ENCODE measurements at regions not wholly inside any gene's neighbourhood (a gene's known extent, or its start where the extent isn't known, plus 50 kb on each side); places are given as distances from the start of the nearest gene placed in this dataset.
"Not testable (repeated sequence)": the region's sequence is repeated elsewhere in the genome, so short reads cannot be mapped to it uniquely, and the experiment has no call there.

DNA sequence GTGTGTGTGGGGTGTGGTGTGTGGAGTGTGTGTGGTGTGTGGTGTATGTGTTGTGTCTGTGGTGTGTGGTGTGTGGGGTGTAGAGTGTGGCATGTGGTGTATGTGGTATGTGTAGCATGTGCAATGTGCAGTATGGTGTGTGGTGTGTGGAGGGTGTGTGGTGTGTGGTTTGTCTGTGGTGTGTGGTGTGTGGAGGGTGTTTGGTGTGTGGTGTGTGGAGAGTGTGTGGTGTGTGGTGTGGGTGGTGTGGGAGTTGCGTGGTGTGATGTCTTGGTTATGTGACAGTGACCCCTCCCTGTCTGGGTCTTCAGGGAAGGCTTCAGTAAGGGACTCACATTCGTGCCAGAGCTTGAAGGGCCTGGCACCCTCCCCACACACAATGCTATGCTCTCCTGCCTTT is 718.2 kb upstream of the SOX11 start:
- no peak for DNase-seq

DNA sequence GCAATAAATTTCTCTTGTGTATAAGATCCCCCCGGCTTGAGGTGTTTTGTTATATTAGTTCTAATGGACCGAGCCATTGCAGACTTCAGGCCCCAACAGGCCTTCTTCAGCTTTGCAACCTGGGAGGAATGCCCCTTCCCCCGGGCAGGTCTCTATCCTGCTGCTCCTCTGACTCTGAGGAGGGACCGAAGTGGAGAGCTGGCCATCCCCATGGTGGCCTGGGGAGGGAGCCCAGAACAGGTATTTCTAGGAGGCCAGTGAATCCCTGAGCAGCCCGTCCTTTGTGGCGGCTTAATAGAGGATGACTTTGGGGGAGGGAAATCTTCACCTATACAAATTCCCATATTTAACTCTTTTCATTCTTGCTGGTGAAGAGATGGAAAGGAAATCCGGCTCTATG is 715.8 kb upstream of the SOX11 start:
- DNase-seq, result no peak

DNA sequence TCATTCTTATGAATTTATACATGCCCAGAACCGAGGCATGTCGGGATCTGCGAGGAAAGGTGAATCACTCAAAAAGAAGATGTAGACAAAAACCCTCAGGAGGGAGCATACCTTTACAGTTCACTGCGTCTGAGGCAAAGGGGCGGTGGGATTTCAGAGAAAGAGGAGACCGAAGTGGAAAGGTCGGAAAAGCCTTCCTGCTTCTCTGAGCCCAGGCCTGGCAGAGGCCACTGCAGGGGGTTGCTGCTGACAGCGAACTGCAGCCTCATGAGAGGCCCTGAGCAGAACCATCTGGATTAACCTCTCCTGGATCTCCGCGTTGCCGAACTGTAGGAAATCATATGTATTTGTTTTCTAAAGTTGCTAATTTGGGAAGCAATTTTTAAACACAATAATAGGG is 713.1 kb upstream of the SOX11 start:
- DNase-seq, result no peak

DNA sequence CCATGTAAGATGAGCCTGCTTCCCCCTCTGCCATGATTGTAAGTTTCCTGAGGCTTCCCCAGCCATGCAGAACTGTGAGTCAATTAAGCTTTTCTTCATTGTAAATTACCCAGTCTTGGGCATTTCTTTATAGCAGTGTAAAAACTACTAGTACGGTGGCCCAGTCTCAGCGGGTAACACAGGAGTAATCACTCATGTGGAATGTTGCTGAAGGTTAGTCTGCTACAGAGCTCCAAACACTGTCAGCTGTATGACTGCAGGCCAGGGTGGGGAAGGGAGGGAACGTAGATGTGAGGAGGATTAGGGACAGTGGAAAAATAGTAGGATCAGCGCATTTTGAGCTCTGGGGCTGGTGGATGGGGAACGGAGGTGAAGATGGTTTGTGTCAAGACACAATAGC is 711.2 kb upstream of the SOX11 start:
- DNase-seq, result no peak

DNA sequence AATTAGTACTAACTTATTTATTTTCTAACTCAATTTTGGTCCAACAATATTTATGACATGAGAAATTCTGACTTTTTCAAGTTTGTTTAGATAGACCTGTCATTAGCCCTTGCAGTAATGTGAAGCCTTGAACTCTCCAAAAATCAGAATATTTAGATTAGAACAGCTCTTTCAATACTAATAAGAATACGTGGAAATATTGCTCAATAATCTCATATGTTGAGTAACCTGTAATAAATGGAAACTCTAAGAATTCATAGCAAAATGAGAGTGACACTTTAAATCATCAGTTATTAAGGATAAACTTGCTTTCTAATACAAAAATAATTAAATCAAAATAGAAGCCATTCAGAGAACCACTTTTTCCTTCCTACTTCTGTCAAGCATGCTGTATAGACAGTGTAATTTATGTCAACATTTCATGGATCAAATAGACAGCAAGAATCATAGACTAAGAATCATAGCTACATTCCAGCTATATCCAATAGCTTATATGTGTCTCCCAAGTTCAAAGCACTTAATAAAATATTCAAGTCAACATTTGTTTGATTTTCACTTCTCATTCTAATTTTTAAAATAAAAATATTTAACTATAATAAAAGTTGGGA is 710.3 kb upstream of the SOX11 start:
- no peak for DNase-seq

DNA sequence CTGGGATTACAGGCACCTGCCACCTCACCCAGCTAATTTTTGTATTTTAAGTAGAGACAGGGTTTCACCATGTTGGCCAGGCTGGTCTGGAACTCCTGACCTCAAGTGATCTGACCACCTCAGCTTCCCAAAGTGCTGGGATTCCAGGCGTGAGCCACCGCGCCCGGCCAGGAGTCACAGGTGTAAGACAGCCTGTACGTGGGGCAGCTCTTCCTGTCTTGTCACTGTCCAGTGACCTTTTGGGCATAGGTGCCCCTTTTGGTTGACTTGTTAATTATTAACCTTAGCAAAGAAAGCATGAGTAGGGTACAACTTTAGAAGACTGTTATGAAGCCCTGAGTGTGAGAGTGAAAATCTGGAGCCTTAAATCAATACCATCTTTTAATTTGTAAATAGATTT is 703.7 kb upstream of the SOX11 start:
- not testable (repeated sequence) for DNase-seq

DNA sequence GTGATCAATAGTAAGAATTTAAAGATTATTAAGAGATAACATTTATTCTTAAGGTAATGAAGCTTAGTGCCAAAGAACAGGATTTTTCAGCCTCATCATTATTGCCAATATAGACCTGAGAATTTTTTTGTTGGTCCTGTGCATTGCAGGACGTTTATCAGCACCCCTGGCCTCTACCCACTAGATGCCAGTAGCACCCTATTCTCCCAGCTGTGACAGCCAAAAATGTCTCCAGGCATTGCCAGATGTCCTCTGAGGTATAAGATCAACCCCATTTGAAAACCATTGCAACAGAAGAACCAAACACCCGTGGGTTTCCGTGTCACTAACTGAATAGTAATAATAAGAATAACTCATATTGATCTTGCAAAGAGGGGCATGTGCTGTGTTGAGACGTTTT is 700.0 kb upstream of the SOX11 start:
- no peak for DNase-seq

DNA sequence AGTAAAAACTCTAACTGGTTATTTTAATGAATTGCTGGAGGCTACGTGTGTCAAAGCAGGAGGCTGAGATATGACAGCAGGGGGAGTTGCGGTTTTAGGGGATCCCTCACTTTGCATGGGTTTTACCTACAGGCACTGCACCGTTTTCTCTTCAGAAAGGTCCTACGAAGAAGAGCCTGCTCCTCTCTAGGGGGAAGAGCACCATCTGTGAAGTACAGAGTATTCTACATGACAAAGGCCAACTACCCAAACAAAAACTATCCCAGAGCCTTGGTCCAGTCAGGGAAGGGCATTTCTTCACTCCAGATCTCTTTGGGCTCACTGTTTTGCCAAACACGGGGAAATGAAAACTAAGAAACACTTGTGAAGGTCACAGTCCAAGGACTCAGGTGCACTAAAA is 696.7 kb upstream of the SOX11 start:
- DNase-seq, result no peak

DNA sequence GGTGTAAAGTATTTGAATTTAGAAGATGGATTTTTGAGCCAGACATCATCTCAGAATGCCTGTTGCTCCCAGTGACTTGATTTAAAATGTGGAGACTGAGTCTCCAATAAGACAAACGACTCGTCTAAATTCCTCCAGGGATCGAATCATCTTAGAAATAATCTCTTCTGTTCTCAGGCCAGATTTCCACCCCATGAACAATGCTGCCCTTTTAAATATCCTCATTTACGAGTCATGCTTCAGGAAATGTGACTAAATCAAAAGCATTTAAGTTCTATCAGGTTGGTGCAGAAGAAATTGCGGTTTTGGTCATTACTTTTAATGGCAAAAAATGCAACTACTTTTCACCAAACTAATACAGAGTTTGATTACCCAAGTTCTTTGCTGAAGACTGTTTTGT is 684.6 kb upstream of the SOX11 start:
- no peak for DNase-seq

DNA sequence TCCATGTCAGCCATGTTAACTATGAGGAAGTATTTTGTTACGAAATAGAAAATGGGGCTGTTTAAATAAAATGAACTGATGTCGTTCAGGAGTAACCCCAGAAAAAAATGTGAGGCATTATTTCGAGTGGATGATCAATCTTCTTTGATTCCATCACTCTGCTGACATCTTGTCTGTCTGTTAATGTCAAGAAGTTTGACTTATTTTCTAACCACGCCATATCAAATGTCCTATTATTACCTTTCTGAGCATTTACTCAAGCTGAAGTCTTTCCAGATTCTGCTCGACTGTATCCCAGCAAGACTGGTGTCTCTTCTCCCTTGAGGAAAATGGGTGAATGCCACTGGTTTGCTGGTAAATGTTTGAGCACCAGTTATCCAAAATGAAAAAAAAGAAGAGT is 672.9 kb upstream of the SOX11 start:
- DNase-seq, result no peak

DNA sequence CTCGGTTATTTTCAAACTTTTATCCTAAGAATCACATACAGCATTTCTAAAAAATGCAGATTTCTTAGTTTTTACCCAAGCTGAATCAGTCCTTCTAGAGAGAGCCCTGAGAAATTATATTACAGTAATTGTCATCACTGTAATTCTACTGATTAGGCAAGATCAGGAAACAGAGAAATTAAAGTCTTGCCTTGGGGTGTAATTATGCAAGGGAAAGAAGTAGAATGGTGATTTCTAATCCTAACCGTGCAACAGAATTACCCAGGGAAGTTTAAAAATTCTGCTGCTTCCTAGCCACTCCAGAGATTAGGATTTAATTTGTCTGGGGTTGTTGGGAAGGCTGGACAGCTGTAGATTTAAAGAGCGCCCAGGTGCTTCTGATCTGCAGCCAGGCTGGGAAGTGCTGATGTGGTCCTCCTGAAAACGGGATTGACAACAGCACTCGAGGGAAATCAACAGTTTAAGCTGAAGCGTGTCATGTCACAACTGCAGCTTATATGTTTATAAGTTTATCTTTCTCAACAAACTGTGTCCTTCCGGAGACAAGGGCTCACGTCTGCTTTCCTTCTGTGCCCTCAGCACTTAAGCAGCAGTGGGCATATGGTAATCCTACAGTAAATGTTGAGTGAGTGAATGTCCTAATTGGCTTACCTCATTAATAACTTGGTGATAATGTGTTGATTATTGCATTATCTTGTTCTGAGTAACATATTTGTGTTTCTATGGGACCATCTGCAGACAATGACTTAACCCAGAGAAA is 671.9 kb upstream of the SOX11 start:
- no peak for DNase-seq

DNA sequence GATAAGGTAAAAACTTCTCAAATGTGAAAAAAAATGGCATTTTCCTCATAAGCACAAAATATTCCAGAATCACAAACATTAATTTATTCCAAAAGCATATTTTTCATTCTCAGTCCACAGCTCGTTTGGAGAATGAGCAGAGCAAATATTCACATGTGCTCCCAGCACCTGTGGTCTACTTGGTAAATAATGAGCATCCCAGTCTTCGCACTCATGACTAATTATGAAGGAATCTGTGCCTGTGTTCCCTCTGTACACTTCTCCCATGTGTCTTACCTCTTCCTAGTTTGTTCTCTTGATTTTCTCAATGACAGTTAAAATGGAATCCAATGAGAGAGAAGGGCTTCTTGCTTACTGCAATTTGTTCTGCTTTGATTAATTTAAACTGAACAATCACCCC is 671.0 kb upstream of the SOX11 start:
- DNase-seq, result no peak

DNA sequence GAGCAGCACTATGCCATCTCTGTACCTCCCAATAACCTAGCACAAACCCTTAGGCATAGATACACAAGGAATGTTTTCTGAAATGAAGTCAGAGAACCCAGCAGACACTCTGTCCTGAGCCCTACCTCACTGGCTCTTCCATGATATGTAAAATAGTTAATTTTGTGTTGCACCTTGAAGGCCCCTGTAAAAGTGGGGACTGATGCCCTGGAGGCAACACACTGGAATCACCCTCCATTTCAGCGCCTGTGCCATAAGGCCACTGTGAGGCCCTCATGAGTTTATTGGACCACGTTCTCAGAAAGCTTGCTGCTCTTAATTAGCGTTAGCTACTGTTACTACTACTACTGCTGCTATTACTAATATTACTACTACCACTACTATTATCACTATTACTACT is 670.1 kb upstream of the SOX11 start:
- DNase-seq, result no peak

DNA sequence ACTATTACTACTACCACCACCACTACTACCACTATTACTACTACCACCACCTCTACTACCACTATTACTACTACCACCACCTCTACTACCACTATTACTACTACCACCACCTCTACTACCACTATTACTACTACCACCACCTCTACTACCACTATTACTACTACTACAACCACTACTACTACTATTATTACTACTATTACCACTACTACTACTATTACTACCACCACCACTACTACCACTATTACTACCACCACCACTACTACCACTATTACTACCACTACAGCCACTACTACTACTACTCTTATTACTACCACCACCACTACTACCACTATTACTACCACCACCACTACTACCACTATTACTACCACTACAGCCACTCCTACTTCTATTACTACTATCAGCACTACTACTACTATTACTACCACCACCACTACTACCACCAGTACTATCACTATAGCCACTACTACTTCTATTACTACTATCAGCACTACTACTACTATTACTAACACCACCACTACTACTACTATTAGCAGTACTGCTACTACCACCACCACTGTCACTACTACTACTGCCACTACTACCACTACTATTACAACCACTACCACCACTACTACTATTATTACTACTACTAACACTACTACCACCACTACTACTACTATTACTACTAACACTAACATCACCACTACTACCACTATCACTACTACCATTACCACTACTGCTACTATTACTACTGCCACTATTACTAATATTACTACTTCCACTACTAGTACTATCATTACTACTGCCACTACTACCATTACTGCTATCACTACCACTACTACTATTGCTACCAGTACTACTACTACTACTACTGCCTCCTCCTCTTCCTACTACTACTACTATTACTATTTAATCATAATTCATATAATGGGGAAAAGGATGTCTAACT is 669.2 kb upstream of the SOX11 start:
- DNase-seq, result not testable (repeated sequence)

DNA sequence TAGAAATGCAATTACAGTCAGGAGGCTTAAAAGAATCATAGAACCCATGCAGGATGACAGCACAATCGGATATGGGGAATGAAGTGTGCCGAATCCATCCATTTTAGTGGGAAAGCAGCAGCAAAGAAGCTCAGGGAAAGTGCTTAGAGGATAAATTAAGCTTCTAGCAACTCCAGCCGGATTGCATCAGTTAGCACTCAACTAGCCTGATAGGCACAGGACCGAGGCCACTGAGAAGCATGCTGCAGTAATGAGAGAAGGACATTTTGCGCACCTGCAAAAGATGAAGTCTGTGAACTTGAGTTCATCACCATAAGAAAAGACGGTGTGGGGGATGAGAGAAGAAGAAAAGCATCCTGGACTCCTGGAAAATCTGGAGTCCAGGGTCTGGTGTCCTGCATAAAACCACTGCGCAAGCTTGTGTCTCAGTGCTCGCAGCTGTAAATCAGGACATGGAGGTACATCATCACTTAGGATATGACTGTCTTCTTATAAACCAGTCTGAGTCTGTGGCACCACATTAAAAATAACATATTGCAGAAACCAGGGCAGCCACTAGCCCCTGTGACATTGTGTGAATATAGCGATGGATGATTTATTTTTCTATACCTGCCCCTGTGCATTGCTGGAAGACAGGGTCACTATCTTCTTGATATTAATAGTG is 665.5 kb upstream of the SOX11 start:
- no peak for DNase-seq

DNA sequence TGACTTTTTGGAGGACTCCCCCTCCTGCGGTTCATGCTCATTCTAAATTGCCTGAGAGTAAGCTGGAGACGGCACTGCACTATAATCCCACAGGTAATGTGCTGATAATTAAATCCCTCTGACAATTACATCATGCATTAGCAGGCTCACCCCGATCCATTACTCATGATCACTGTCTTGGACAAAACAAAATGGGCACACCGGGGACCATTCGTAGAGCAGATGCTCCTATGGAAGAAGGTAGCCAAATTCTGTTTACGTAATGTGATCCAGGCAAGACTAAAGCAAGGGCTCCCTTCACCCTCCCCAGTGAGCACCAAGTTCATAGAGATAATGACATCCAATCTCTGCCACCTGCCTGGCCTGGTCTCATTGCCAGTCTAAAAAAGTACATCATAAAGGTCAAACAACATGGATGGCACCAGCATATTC is 657.1 kb upstream of the SOX11 start:
- DNase-seq, result no peak

DNA sequence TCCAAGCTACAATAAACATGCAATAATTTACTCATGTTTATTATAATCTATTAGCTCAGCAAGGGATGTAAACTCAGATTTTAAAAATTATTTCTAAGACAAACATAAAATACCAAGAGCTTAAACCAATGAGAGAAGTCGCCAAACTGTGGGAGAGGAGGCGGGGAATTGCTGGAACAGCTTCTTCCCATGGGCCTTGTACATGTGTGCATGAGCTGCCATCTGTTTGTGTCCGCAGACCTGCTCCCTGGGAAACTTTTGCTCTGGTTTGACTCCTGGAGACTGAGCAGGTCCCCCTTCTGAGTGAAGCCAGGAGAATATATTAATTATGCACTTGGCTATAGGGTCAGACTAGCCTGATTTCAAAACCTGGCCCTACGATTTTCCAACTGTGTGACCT is 655.9 kb upstream of the SOX11 start:
- no peak for DNase-seq

DNA sequence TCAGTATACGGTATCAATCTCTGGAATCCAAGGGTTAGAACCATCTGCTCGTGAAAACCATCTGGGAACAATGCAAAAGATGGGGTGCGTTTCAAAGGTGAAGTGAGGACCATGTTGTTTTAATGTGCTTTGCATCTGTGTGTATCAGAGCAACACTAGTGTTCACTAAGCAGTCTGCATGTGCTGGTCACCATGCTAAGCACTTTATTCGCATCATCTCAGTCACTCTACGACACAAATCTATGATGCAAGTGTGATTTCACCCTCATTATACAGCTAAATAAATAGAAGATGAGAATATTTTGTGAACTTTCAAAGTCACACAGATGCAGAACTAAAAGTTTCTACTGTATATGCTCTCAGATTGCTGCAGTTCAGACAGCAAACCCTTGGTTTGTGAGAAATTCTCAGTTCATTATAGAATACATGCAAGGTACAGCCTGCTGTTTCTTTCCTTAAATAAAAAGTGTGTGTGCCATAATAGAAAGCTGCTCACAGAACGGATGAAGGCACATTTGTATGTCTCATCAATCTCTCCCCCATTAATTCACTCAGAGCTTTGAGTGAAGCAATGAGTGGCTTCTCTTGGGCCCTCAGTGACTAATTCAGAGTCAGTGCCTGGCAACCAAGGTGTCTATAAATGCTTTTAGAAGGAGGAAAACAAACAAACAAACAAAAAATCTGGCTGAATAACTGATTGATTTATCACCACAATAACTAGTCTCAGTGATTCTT is 652.8 kb upstream of the SOX11 start:
- DNase-seq, result no peak

DNA sequence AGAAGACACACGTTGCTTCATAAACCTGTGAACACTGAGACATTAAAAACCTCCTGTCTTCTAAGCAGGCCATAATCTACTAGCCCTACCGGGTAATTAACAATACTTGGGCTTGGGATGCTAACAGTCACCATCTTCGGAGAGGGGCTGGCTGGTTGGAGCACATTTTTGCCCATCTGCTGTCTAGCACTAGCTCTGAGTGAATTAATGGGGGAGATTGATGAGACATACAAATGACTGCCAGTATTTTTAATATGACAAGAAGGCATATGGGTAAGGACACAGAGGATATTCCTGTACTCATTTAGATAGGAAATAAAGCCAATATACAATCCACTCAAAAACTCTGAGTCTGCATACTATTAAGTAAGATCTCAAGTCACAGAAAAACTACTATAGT is 651.6 kb upstream of the SOX11 start:
- no peak for DNase-seq

DNA sequence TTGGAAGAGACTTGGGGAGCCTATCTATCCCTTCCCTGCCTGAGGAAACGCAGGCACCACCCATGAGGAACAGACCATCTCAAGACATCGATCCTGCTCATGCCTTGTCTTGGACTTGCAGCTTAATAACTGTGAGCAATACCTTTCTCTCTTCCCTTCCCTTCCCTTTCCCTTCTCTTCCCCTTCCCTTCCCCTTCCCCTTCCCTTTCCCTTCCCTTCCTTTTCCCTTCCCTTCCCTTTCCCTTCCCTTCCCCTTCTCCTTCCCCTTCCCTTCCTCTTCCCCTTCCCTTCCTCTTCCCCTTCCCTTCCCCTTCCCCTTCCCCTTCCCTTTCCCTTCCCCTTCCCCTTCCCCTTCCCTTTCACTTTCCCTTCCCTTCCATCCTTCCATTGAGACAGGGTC is 650.7 kb upstream of the SOX11 start:
- no peak for DNase-seq

All from hypothalamus (tissue), 51 donors.